DMS 273 (cell line): ENCODE measurements at regions not wholly inside any gene's neighbourhood (a gene's known extent, or its start where the extent isn't known, plus 50 kb on each side); places are given as distances from the start of the nearest gene placed in this dataset.
A peak's percentile ranks its signal among the peaks of the same experiment; 100 is the strongest.

Experiments
- DNase-seq: peaks from one replicate; lab custom pipeline; 2025; ENCODE audit not compliant: unreplicated experiment; lab: John Stamatoyannopoulos, UW

- no peak for DNase-seq
Observed at GRCh38 chr6:43911354-43912115, 141.5 kb downstream of the VEGFA start.

- peak; percentile 24 for DNase-seq
Observed at GRCh38 chr6:43910638-43911353, 140.8 kb downstream of the VEGFA start.

- DNase-seq, result no peak
Observed at GRCh38 chr6:43910149-43910637, 140.2 kb downstream of the VEGFA start.

GRCh38 chr6:43909474-43910148 lies 139.6 kb downstream of the VEGFA start:
- DNase-seq, result no peak

GRCh38 chr6:43907789-43908472 lies 137.9 kb downstream of the VEGFA start:
- DNase-seq, result peak; percentile 53

GRCh38 chr6:43907312-43907711 lies 137.3 kb downstream of the VEGFA start:
- no peak for DNase-seq

- DNase-seq, result no peak
Observed at GRCh38 chr6:43904311-43905123, 134.5 kb downstream of the VEGFA start.

- no peak for DNase-seq
Observed at GRCh38 chr6:43903739-43904290, 133.8 kb downstream of the VEGFA start.

GRCh38 chr6:43901733-43902230 lies 131.8 kb downstream of the VEGFA start:
- DNase-seq, result no peak

GRCh38 chr6:43900916-43901732 lies 131.1 kb downstream of the VEGFA start:
- DNase-seq, result no peak

- peak; percentile 27 for DNase-seq
Observed at GRCh38 chr6:43900560-43900915, 130.5 kb downstream of the VEGFA start.

- no peak for DNase-seq
Observed at GRCh38 chr6:43899830-43900229, 129.8 kb downstream of the VEGFA start.

- DNase-seq, result no peak
Observed at GRCh38 chr6:43898358-43899131, 128.5 kb downstream of the VEGFA start.

- DNase-seq, result peak; percentile 23
Observed at GRCh38 chr6:43897571-43898302, 127.7 kb downstream of the VEGFA start.

- DNase-seq, result no peak
Observed at GRCh38 chr6:43896329-43897255, 126.6 kb downstream of the VEGFA start.

GRCh38 chr6:43895656-43896328 lies 125.8 kb downstream of the VEGFA start:
- no peak for DNase-seq
